Mesodermal cell (in vitro differentiated cells): ENCODE measurements at regions not wholly inside any gene's neighbourhood (a gene's known extent, or its start where the extent isn't known, plus 50 kb on each side); places are given as distances from the start of the nearest gene placed in this dataset.

Experiments used
- H3K27ac ChIP-seq: 2 replicates; pipeline ENCODE4 v1.7.0; 2013; ENCODE audit warnings: mild to moderate bottlenecking, low read depth, low read length, moderate library complexity; ENCODE audit not compliant: severe bottlenecking
- H3K36me3 ChIP-seq: 2 replicates; pipeline ENCODE4 v1.7.1; 2013; ENCODE audit warnings: mild to moderate bottlenecking, low read length, moderate library complexity; ENCODE audit not compliant: control insufficient read depth, insufficient read depth
- H3K4me1 ChIP-seq: one replicate; pipeline ENCODE4 v1.7.1; 2013; ENCODE audit warnings: mild to moderate bottlenecking, low read length; ENCODE audit not compliant: insufficient read depth, control insufficient read depth, poor library complexity, severe bottlenecking
- H3K4me3 ChIP-seq: 2 replicates; pipeline ENCODE4 v1.7.0; 2013; ENCODE audit warnings: low read length, control low read depth, mild to moderate bottlenecking; ENCODE audit not compliant: insufficient read depth, poor library complexity, severe bottlenecking; ENCODE audit errors: extremely low read depth
- H3K9me3 ChIP-seq: 2 replicates; pipeline ENCODE4 v1.7.1; 2013; ENCODE audit warnings: mild to moderate bottlenecking, low read length, moderate library complexity; ENCODE audit not compliant: control insufficient read depth
- WGBS, 2 experiments: methylation state at CpG; one replicate each; pipeline ENCODE4 v1.1.5; 2013; ENCODE audit warnings: missing lambda C conversion rate in 2 of 2; ENCODE audit not compliant: insufficient coverage in 2 of 2; 5-methylcytosine and 5-hydroxymethylcytosine counted together

DNA sequence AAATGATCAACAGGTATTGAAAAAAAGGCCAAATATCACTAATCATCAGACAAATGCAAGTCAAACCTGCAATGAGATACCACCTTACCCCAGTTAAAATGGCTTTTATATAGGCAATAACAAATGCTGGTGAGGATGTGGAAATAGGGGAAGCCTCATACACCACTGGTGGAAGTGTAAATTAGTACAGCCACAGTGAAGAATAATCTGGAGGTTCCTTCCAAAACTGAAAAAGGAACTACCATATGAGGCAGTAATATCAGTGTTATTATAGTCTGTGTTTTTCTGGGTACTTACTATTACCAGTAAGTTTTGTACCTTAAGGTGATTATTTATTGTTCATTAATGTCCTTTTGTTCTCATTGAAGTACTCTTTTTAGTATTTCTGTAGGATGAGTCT lies 201.3 kb downstream of the MRPL39 start:
- Histone ChIP-seq H3K9me3 (no peaks in the 10 kb centered on the region), H3K27ac (no peak overlapping the region), H3K4me1 (no peaks in the 10 kb centered on the region), H3K4me3 (no peak overlapping the region), H3K36me3 (no peaks in the 10 kb centered on the region)

DNA sequence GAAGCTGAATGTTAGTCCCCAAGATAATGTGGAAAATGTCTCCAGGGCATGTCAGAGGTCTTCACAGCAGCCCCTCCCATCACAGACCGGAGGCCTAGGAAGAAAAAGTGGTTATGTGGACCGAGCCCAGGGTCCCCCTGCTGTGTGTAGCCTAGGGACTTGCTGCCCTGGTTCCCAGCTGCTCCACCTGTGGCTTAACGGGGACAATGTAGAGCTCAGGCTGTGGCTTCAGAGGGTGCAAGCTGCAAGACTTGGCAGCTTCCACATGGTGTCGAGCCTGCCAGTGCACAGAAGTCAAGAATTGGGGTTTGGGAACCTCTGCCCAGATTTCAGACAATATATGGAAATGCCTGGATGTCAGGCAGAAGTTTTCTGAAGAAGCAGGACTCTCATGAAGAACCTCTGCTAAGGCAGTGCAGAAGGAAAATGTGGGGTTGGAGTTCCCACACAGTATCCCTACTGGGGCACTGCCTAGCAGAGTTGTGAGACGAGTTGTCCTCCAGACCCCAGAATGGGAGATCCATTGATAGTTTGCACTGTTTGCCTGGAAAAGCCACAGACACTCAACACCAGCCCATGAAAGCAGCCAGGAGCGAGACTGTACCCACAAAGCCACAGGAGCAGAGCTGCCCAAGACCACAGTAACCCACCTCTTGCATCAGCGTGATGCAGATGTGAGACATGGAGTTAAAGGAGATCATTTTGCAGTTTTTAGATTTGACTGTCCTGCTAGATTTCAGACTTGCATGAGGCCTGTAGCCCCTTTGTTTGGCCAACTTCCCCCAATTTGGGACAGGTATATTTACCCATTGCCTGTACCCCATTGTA lies 204.9 kb downstream of the MRPL39 start:
- WGBS, 2 experiments, result 81 to 97% methylated on average over 4 to 5 of the region's 7 CpGs

DNA sequence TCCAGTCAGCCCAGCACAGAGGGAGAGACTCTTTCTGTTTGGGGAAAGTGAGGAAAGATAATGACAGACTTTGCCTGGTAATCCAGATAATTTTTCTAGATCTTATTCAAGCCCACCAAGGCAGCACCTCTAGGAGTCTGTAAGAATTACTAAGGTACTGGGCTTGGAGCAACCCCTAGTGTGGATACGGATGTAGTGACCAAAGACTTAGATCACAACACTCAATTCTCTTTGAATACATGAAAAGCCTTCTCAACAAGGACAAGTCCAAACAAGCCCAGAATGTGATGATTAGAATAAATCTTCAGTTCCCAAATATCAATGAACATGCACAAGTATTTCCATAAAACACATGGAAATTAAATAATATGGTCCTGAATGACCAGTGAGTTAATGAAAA lies 206.9 kb downstream of the MRPL39 start:
- Histone ChIP-seq H3K27ac (no peak overlapping the region), H3K4me1 (no peaks in the 10 kb centered on the region), H3K4me3 (no peak overlapping the region), H3K9me3 (no peaks in the 10 kb centered on the region), H3K36me3 (no peaks in the 10 kb centered on the region)
- WGBS, 2 experiments, result no CpG with 5 or more reads among the region's 1 CpG

More for the DNA sequence above, 204.9 kb downstream of the MRPL39 start:
- Histone ChIP-seq H3K36me3 (no peaks in the 10 kb centered on the region), H3K27ac (no peak overlapping the region), H3K4me1 (no peaks in the 10 kb centered on the region), H3K9me3 (no peaks in the 10 kb centered on the region), H3K4me3 (no peak overlapping the region)

DNA sequence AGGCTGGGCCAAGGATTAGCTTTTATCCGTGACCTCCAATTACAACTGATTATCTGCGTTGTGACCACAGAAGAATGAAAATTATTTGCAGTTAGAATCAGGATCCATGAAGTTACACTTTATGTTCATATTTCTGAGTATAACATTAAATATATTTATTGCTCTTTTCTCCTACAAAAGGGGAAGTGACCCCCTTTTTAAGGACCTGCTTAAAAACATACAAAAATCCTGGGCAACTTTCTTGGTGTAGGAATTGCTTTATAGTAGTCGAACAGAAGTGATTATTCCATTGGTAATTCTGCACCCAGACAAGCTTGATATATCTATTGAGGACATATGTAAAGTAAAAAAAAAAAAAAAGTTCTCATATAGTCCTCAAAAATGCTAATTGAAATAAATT lies 208.7 kb downstream of the MRPL39 start:
- no CpG with 5 or more reads among the region's 3 CpGs for WGBS, 2 experiments
- Histone ChIP-seq H3K36me3 (no peaks in the 10 kb centered on the region), H3K9me3 (no peaks in the 10 kb centered on the region), H3K4me3 (no peak overlapping the region), H3K4me1 (no peaks in the 10 kb centered on the region), H3K27ac (no peak overlapping the region)

DNA sequence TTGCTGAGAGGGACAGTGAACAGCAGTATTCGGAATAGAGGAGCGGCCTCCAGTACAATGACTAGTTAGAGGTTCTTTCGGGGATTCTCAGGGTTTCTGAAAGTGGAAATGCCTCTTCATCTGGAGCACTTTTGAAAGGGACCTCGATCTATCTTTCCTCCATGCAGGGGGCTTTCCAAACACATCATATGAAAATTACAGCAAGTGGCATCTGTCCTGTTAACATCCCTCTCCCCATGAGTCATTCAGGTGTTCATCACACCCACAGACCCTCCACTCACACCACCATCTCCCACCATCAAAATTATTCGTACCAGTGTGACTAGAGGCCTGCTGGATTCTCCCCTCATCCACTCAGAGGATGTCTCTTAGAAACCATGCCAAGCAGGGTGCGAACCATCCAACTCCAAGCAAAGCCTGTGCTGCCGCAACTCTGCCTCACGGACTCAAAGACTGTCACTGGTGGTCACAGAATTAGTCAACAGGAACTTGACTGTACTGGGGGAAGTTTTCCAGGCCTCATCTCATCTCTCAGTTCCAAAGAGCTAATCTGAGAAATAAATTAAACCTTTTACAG lies 211.1 kb downstream of the MRPL39 start:
- WGBS, 2 experiments, result 91 to 94% methylated on average over 6 to 8 of the region's 8 CpGs
- Histone ChIP-seq H3K4me1 (no peaks in the 10 kb centered on the region), H3K27ac (no peak overlapping the region), H3K4me3 (no peak overlapping the region), H3K9me3 (no peaks in the 10 kb centered on the region), H3K36me3 (no peaks in the 10 kb centered on the region)

DNA sequence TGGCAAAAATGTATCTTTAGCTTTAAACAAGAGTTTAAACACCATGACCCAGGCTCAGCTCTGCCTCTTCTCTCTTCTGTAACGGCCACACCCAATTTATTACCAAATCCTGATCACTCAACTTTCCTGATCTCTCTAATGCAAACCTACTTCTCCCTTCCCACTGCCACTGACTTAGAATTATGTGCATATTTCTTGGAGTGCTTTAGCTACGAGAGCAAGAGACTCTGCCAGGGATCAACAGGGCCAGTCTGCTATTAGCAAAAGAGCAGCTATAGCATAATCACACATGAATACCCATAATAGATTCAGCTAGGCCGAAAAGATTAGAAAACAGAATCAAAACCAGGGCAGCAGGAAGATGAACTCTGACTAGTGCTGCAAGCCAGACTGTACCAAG lies 215.5 kb downstream of the MRPL39 start:
- H3K9me3 ChIP-seq, result no peaks in the 10 kb centered on the region
- no peak overlapping the region for H3K4me3 ChIP-seq
- no peaks in the 10 kb centered on the region for H3K36me3 ChIP-seq
- no peaks in the 10 kb centered on the region for H3K4me1 ChIP-seq
- no peak overlapping the region for H3K27ac ChIP-seq
- WGBS, 2 experiments, result 92 to 100% methylated on average over 1 of the region's 3 CpGs

DNA sequence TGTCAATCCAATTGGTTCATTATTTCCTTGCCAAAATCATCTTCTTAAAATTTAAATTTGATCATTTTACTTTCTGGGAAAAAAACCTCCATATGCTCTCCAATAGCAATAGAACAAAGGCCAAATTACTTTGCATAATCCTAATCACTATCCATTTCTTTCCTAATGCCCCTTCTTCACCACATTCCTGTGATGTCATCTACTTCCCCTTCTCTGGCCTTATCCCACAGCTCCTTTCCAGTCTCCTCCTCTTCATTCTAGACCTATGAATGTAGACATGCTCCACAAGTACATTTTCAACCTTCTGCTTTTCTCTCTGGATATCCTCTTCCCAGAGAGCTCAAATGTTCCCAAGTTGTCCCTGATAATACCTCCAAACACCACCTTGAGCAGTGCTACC lies 216.6 kb downstream of the MRPL39 start:
- H3K9me3 ChIP-seq, result no peaks in the 10 kb centered on the region
- peaks cover 3% of the 10 kb centered on the region for H3K4me1 ChIP-seq
- no peak overlapping the region for H3K27ac ChIP-seq
- no peaks in the 10 kb centered on the region for H3K36me3 ChIP-seq
- H3K4me3 ChIP-seq, result no peak overlapping the region

DNA sequence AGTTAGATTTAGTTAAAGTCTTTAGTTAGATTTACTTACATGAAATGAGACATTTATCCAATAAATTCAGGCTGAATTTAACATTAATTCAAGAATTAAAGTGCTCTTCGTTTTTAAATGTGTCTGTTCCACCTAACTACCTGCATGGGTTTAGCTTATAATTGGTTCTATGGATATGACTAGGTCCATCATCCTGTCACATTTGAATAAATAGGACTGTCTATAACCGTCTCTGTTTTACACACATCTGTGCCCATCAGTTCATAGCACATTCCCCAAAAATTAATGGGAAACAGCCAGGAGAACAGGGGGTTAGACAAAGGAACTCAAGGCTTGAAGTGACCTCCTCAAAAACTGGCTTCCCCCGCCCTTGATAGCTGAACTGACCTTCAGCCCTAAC lies 219.6 kb downstream of the MRPL39 start:
- Histone ChIP-seq H3K36me3 (no peaks in the 10 kb centered on the region), H3K9me3 (no peaks in the 10 kb centered on the region), H3K4me3 (no peak overlapping the region), H3K27ac (no peak overlapping the region), H3K4me1 (peaks cover 3% of the 10 kb centered on the region)
- 70 to 80% methylated on average over 1 to 2 of the region's 3 CpGs for WGBS, 2 experiments

DNA sequence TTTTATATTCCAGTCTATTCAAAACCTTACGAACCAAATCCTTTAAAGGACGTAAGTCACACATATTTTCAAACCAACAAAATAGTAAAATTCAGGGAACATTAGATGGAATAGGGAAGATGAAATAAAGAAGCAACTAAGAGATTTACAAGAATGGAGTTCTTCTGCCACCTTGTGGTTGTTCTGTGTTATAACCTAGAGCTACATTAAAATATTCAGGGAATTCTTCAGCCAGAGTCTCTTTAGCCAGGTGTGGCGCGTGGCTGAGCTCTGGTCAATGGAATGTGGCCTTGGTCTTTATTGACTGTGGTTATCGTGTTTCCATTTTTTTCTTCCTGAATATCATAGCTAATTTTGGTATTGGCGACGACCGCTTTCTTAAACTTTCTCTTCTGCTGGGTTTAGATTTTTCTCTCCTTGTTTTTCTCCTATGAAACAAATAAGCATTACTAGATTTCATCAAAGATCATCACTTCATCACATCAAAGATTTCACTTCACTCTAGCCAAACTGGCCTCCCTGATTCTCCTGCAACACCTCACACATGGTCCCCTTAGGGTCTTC lies 221.3 kb downstream of the MRPL39 start:
- no peaks in the 10 kb centered on the region for H3K9me3 ChIP-seq
- H3K36me3 ChIP-seq, result no peaks in the 10 kb centered on the region
- 32% methylated on average over 4 of the region's 8 CpGs; no CpG with 5 or more reads in 1 of the 2 experiments for WGBS, 2 experiments
- H3K27ac ChIP-seq, result no peak overlapping the region
- H3K4me1 ChIP-seq, result peaks cover 3% of the 10 kb centered on the region
- no peak overlapping the region for H3K4me3 ChIP-seq

DNA sequence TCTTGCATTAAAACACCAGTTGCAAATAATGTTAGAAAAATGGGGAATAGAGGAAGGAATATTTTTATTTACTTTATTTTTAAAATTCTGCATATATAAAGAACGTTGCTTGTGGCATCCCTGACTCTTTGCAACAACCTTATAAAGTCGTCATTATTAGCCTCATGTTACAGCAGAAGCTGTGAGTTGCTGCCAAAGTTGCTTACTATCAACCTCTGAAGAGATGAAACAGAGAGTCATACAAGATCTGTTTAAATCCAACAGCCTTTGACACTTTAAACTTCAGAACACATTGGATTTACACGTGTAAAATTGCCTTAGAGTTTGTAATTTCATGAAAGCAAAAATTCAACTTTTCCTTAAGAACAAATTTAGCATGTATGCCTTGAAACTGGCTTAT lies 221.9 kb downstream of the MRPL39 start:
- Histone ChIP-seq H3K4me3 (no peak overlapping the region), H3K36me3 (no peaks in the 10 kb centered on the region), H3K4me1 (peaks cover 3% of the 10 kb centered on the region), H3K27ac (no peak overlapping the region), H3K9me3 (no peaks in the 10 kb centered on the region)
- WGBS, 2 experiments, result 67% methylated on average over 1 of the region's 3 CpGs; no CpG with 5 or more reads in 1 of the 2 experiments

DNA sequence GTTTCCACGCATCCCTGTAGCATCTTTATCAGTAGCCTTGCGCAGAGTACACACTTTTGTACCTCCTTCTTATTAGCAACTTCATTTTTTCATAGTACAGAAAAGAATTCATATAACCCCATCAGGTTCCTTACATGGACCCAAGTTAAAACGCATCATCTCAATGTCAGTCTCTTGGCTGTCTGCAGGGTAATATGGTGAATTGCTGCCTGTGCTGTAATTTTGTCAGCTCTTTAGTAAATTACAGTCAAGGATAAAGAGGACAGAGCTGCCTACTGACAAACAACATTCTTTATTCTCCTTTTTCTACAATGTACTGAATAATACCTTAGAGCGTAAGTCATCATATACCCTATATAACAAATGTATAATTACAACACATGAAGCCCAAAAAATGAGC lies 222.5 kb downstream of the MRPL39 start:
- H3K4me3 ChIP-seq, result no peak overlapping the region
- H3K36me3 ChIP-seq, result no peaks in the 10 kb centered on the region
- 95 to 96% methylated on average over 2 of the region's 4 CpGs for WGBS, 2 experiments
- H3K4me1 ChIP-seq, result peaks cover 3% of the 10 kb centered on the region
- H3K9me3 ChIP-seq, result no peaks in the 10 kb centered on the region
- no peak overlapping the region for H3K27ac ChIP-seq
